Germinal center (tissue), 1 donor: ENCODE measurements at regions not wholly inside any gene's neighbourhood (a gene's known extent, or its start where the extent isn't known, plus 50 kb on each side); places are given as distances from the start of the nearest gene placed in this dataset.
"Not testable (repeated sequence)": the region's sequence is repeated elsewhere in the genome, so short reads cannot be mapped to it uniquely, and the experiment has no call there.

Experiments
- DNase-seq: peaks from one replicate; pipeline ENCODE4 v3.0.0; 2012; ENCODE audit warnings: mixed read lengths, low spot score

GRCh38 chr6:50899306-50899870 lies 80.7 kb downstream of the TFAP2B start:
- no peak for DNase-seq

GRCh38 chr6:50902260-50902659 lies 83.6 kb downstream of the TFAP2B start:
- DNase-seq: no peak

- no peak for DNase-seq
Observed at GRCh38 chr6:50905297-50905696, 86.6 kb downstream of the TFAP2B start.

GRCh38 chr6:50907565-50907964 lies 88.9 kb downstream of the TFAP2B start:
- DNase-seq: no peak

GRCh38 chr6:50913105-50913770 lies 94.6 kb downstream of the TFAP2B start:
- DNase-seq: no peak

GRCh38 chr6:50921378-50921777 lies 102.7 kb downstream of the TFAP2B start:
- DNase-seq: not testable (repeated sequence)

- no peak for DNase-seq
Observed at GRCh38 chr6:50921968-50922367, 103.3 kb downstream of the TFAP2B start.

GRCh38 chr6:50922579-50923525 lies 104.2 kb downstream of the TFAP2B start:
- no peak for DNase-seq

GRCh38 chr6:50924758-50925157 lies 106.1 kb downstream of the TFAP2B start:
- no peak for DNase-seq

- DNase-seq: no peak
Observed at GRCh38 chr6:50925548-50925947, 106.9 kb downstream of the TFAP2B start.

GRCh38 chr6:50925981-50926380 lies 107.3 kb downstream of the TFAP2B start:
- no peak for DNase-seq

- no peak for DNase-seq
Observed at GRCh38 chr6:50927800-50928199, 109.1 kb downstream of the TFAP2B start.

- DNase-seq: no peak
Observed at GRCh38 chr6:50929323-50929722, 110.7 kb downstream of the TFAP2B start.

- DNase-seq: no peak
Observed at GRCh38 chr6:50935442-50935841, 116.8 kb downstream of the TFAP2B start.

- DNase-seq: no peak
Observed at GRCh38 chr6:50936277-50936681, 117.6 kb downstream of the TFAP2B start.

GRCh38 chr6:50939931-50940330 lies 121.3 kb downstream of the TFAP2B start:
- DNase-seq: no peak

- DNase-seq: no peak
Observed at GRCh38 chr6:50945789-50946188, 127.1 kb downstream of the TFAP2B start.

GRCh38 chr6:50952092-50952907 lies 133.6 kb downstream of the TFAP2B start:
- DNase-seq: no peak

GRCh38 chr6:50956014-50956413 lies 137.3 kb downstream of the TFAP2B start:
- DNase-seq: no peak

- no peak for DNase-seq
Observed at GRCh38 chr6:50958148-50958697, 139.6 kb downstream of the TFAP2B start.

GRCh38 chr6:50959081-50959641 lies 140.5 kb downstream of the TFAP2B start:
- no peak for DNase-seq
